GM12878 (cell line): ENCODE measurements at regions not wholly inside any gene's neighbourhood (a gene's known extent, or its start where the extent isn't known, plus 50 kb on each side); places are given as distances from the start of the nearest gene placed in this dataset.

ENCODE experiments used
- ATAC-seq: fragments of 200-7000 bp; cut with Tn5 transposase; 3 replicates; pipeline ENCODE4 v1.9.1; 2020; ENCODE audit warnings: mild to moderate bottlenecking, moderate library complexity
- BruUV-seq: library from RNA; stranded (reverse); fragments of 400-500 nt; replicated peaks from 2 replicates; lab custom pipeline; 2021; lab: Mats Ljungman, UMichigan
- CTCF ChIA-PET: fragments of 300-600 bp; sonication (Branson Sonifier 250); formaldehyde crosslinking; extraction: SDS; loops from one replicate; lab custom pipeline; 2021; ENCODE audit warnings: inconsistent platforms; lab: Yijun Ruan, JAX
- POLR2A ChIA-PET: fragments of 350-600 bp; formaldehyde crosslinking; extraction: SDS; loops from one replicate; lab custom pipeline; 2021; ENCODE audit warnings: inconsistent platforms; lab: Charles Lee
- RAD21 ChIA-PET: fragments of 300-600 bp; sonication (Branson Sonifier 250); formaldehyde crosslinking; loops from one replicate; lab custom pipeline; 2023; ENCODE audit warnings: antibody characterized with exemption; ENCODE audit not compliant: unreplicated experiment; lab: Charles Lee
- SMC1A ChIA-PET: fragments of 300-600 bp; sonication (Branson Sonifier 250); formaldehyde crosslinking; loops from one replicate; lab custom pipeline; 2023; ENCODE audit not compliant: unreplicated experiment, uncharacterized antibody; lab: Charles Lee
- DNase-seq: peaks from one replicate; pipeline ENCODE4 v3.0.0-alpha.2; 2011; ENCODE audit warnings: low read depth, low spot score
- FAIRE-seq: peaks from 3 replicates; lab custom pipeline; 2011; peaks lifted over from hg19 to GRCh38; lab: Jason Lieb, UNC
- H2AFZ ChIP-seq: 2 replicates; pipeline ENCODE4 v1.6.0; 2011; ENCODE audit warnings: low read depth, low read length, control low read depth; ENCODE audit not compliant: control insufficient read depth
- H3K27ac ChIP-seq: 2 replicates; pipeline ENCODE4 v1.5.1; 2011; ENCODE audit warnings: control low read depth; ENCODE audit not compliant: control insufficient read depth, insufficient read depth
- H3K27me3 ChIP-seq, 2 experiments: replicated peaks in 1 of 2; 2 replicates each; pipeline versions ENCODE4 v1.6.0 to v1.6.1; 2011; ENCODE audit warnings: low read length in 1 of 2; ENCODE audit not compliant: control insufficient read depth in 2 of 2, insufficient read depth in 2 of 2
- H3K36me3 ChIP-seq, 2 experiments: 2 replicates each; pipeline ENCODE4 v1.5.1; 2011; ENCODE audit warnings: low read length in 1 of 2; ENCODE audit not compliant: control insufficient read depth in 2 of 2, insufficient read depth in 2 of 2
- H3K4me1 ChIP-seq: 2 replicates; pipeline ENCODE4 v1.6.1; 2011; ENCODE audit warnings: mild to moderate bottlenecking, low read length, moderate library complexity, mixed read lengths; ENCODE audit not compliant: control insufficient read depth, insufficient read depth
- H3K4me2 ChIP-seq: 2 replicates; pipeline ENCODE4 v1.6.0; 2011; ENCODE audit warnings: control low read depth; ENCODE audit not compliant: control insufficient read depth, insufficient read depth
- H3K4me3 ChIP-seq: fragments of 200-600 bp; sonication (generic); 2 replicates; pipeline ENCODE4 v1.5.1; 2016
- H3K79me2 ChIP-seq: 2 replicates; pipeline ENCODE4 v1.6.0; 2011; ENCODE audit warnings: low read length; ENCODE audit not compliant: control insufficient read depth, insufficient read depth
- H3K9ac ChIP-seq: 2 replicates; pipeline ENCODE4 v1.8.0; 2011; ENCODE audit warnings: low read length, control low read depth, mixed read lengths; ENCODE audit not compliant: control insufficient read depth, insufficient read depth
- H3K9me3 ChIP-seq: replicated peaks from 3 replicates; pipeline ENCODE4 v1.5.1; 2011; ENCODE audit warnings: mild to moderate bottlenecking, low read length; ENCODE audit not compliant: control insufficient read depth, insufficient read depth
- H4K20me1 ChIP-seq: 2 replicates; pipeline ENCODE4 v1.6.0; 2011; ENCODE audit not compliant: control insufficient read depth, insufficient read depth
- CBX5 ChIP-seq: sonication (generic); IDR thresholded peaks from 2 replicates; pipeline ENCODE4 v1.6.1; 2016; ENCODE audit warnings: low read depth, moderate library complexity, mild to moderate bottlenecking, inconsistent platforms
- HDAC6 ChIP-seq: fragments of 200-600 bp; sonication (generic); IDR thresholded peaks from one replicate; pipeline ENCODE4 v1.8.0; 2017; ENCODE audit warnings: antibody characterized with exemption; ENCODE audit not compliant: unreplicated experiment
- NFYA ChIP-seq: IDR thresholded peaks from 2 replicates; pipeline ENCODE4 v1.6.1; 2011; ENCODE audit warnings: low read depth, mild to moderate bottlenecking, low read length, improper control_type of control experiment, borderline replicate concordance
- RB1 ChIP-seq: fragments of 450-650 bp; formaldehyde crosslinking; IDR thresholded peaks from 2 replicates; pipeline ENCODE4 v1.6.1; 2017; ENCODE audit warnings: mild to moderate bottlenecking, borderline replicate concordance
- ZBED1 ChIP-seq: IDR thresholded peaks from 2 replicates; pipeline ENCODE4 v1.6.1; 2016; ENCODE audit warnings: borderline replicate concordance
- WGBS: methylation state at CpG from one replicate; pipeline ENCODE4 v1.1.6; 2016; ENCODE audit warnings: low lambda C conversion rate; ENCODE audit not compliant: insufficient replicate concordance, insufficient coverage; ENCODE audit errors: missing lambda C conversion rate; 5-methylcytosine and 5-hydroxymethylcytosine counted together
- in situ Hi-C: fragments of 300-500 bp; cut with MboI; formaldehyde crosslinking; loops from 9 replicates; pipeline ENCODE4 v1.14.3; 2018; ENCODE audit warnings: mixed read lengths
- intact Hi-C: fragments of 100-400 bp; cut with micrococcal nuclease; formaldehyde crosslinking; loops from one replicate; pipeline ENCODE4 v1.14.2; 2022; ENCODE audit not compliant: unreplicated experiment
- TF ChIP-seq, protein P1 (sequence below): IDR thresholded peaks from 2 replicates; pipeline ENCODE4 v1.6.1; 2012; ENCODE audit warnings: mild to moderate bottlenecking, low read depth, low read length

- DNase-seq (no peak), FAIRE-seq (no peak), ATAC-seq (no peak)
- Histone ChIP-seq H3K4me3 (no peak overlapping the region), H3K4me2 (no peak overlapping the region), H3K79me2 (no peaks in the 10 kb centered on the region), H3K27ac (no peak overlapping the region), H3K4me1 (no peaks in the 10 kb centered on the region), H3K9ac (no peak overlapping the region), H2AFZ (no peak overlapping the region), H3K9me3 (no peaks in the 10 kb centered on the region), H4K20me1 (no peaks in the 10 kb centered on the region), H3K27me3 (no peaks in the 10 kb centered on the region; a peak in 1 of 4 replicates), H3K36me3 (no peaks in the 10 kb centered on the region)
- in situ Hi-C loops, result loop anchor here (25.0 kb wide), 1 partner anchor 1039 kb away; no protein-coding TSS in a partner anchor
- no TSS peak for BruUV-seq
- CTCF ChIA-PET, result interaction anchor here (1.1 to 1.2 kb wide), 2 partner anchors 10 to 12 kb away, joined by 3 to 4 read pairs; no protein-coding TSS in a partner anchor
- TF ChIP-seq HDAC6, result no peak
- no peak for TF ChIP-seq NFYA
- TF ChIP-seq, protein P1, sequence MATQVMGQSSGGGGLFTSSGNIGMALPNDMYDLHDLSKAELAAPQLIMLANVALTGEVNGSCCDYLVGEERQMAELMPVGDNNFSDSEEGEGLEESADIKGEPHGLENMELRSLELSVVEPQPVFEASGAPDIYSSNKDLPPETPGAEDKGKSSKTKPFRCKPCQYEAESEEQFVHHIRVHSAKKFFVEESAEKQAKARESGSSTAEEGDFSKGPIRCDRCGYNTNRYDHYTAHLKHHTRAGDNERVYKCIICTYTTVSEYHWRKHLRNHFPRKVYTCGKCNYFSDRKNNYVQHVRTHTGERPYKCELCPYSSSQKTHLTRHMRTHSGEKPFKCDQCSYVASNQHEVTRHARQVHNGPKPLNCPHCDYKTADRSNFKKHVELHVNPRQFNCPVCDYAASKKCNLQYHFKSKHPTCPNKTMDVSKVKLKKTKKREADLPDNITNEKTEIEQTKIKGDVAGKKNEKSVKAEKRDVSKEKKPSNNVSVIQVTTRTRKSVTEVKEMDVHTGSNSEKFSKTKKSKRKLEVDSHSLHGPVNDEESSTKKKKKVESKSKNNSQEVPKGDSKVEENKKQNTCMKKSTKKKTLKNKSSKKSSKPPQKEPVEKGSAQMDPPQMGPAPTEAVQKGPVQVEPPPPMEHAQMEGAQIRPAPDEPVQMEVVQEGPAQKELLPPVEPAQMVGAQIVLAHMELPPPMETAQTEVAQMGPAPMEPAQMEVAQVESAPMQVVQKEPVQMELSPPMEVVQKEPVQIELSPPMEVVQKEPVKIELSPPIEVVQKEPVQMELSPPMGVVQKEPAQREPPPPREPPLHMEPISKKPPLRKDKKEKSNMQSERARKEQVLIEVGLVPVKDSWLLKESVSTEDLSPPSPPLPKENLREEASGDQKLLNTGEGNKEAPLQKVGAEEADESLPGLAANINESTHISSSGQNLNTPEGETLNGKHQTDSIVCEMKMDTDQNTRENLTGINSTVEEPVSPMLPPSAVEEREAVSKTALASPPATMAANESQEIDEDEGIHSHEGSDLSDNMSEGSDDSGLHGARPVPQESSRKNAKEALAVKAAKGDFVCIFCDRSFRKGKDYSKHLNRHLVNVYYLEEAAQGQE, result no peak
- TF ChIP-seq RB1, result no peak
- TF ChIP-seq ZBED1, result no peak
- TF ChIP-seq CBX5, result no peak
- POLR2A ChIA-PET, result no interaction called here
- 14% methylated on average over 2 of the region's 2 CpGs for WGBS
- RAD21 ChIA-PET, result no interaction called here
- intact Hi-C loops, result no loop called here
- SMC1A ChIA-PET, result no interaction called here
Observed at GRCh38 chr4:165548702-165549101, 169.9 kb downstream of the CPE start.
